Parathyroid adenoma (tissue), 2 donors: ENCODE measurements at regions not wholly inside any gene's neighbourhood (a gene's known extent, or its start where the extent isn't known, plus 50 kb on each side); places are given as distances from the start of the nearest gene placed in this dataset.

Experiments
- H2AFZ ChIP-seq: fragments of 300-600 bp; sonication (generic); one replicate; pipeline ENCODE4 v1.7.0; 2017; ENCODE audit warnings: antibody characterized with exemption, mild to moderate bottlenecking
- H3K27ac ChIP-seq: fragments of 300-600 bp; sonication (generic); one replicate; pipeline ENCODE4 v1.7.0; 2017
- H3K27me3 ChIP-seq: fragments of 300-600 bp; sonication (generic); one replicate; pipeline ENCODE4 v1.7.0; 2017; ENCODE audit warnings: low read length; ENCODE audit not compliant: control insufficient read depth, insufficient read depth
- H3K36me3 ChIP-seq: fragments of 300-600 bp; sonication (generic); one replicate; pipeline ENCODE4 v1.7.0; 2017; ENCODE audit warnings: low read length; ENCODE audit not compliant: control insufficient read depth, insufficient read depth
- H3K4me1 ChIP-seq: fragments of 300-600 bp; sonication (generic); one replicate; pipeline ENCODE4 v1.7.0; 2017; ENCODE audit warnings: control low read depth
- H3K4me2 ChIP-seq: fragments of 300-600 bp; sonication (generic); one replicate; pipeline ENCODE4 v1.7.0; 2017; ENCODE audit warnings: low read length
- H3K4me3 ChIP-seq: fragments of 300-600 bp; sonication (generic); one replicate; pipeline ENCODE4 v1.7.0; 2017; ENCODE audit warnings: low read depth, low read length
- H3K79me2 ChIP-seq: fragments of 300-600 bp; sonication (generic); one replicate; pipeline ENCODE4 v1.7.0; 2017; ENCODE audit warnings: control low read depth
- H3K9ac ChIP-seq: fragments of 300-600 bp; sonication (generic); one replicate; pipeline ENCODE4 v1.7.0; 2017; ENCODE audit warnings: mild to moderate bottlenecking
- H3K9me3 ChIP-seq: fragments of 300-600 bp; sonication (generic); one replicate; pipeline ENCODE4 v1.7.0; 2017; ENCODE audit warnings: low read length; ENCODE audit not compliant: control insufficient read depth
- TF ChIP-seq, protein P1 (sequence below): fragments of 300-600 bp; sonication (generic); IDR thresholded peaks from one replicate; pipeline ENCODE4 v1.7.0; 2017; ENCODE audit warnings: antibody characterized with exemption, mild to moderate bottlenecking
- donor health status: primary hyperparathyroidism.

DNA sequence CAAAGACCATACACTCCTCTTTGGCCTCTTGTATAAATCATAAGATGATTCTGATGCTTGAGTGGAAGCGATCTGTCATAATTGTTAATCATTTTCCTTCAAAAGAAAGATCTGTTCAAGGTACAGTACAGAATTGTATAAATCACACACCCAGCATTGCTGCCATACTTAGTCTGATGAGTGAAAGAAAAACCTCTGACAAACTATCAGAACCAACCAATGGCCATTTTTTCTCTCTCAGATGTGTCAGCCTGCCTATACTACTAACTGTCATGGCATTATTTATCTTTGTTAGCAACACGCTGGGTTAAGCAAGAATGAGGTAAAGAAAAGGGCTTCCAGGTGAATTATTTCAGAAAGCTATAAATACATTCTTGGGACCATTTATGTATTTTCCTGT is 1112.7 kb upstream of the TENM4 start:
- H2AFZ ChIP-seq = no peak overlapping the region
- H3K4me2 ChIP-seq = no peak overlapping the region
- no peaks in the 10 kb centered on the region for H3K36me3 ChIP-seq
- no peak overlapping the region for H3K4me3 ChIP-seq
- TF ChIP-seq, protein P1, sequence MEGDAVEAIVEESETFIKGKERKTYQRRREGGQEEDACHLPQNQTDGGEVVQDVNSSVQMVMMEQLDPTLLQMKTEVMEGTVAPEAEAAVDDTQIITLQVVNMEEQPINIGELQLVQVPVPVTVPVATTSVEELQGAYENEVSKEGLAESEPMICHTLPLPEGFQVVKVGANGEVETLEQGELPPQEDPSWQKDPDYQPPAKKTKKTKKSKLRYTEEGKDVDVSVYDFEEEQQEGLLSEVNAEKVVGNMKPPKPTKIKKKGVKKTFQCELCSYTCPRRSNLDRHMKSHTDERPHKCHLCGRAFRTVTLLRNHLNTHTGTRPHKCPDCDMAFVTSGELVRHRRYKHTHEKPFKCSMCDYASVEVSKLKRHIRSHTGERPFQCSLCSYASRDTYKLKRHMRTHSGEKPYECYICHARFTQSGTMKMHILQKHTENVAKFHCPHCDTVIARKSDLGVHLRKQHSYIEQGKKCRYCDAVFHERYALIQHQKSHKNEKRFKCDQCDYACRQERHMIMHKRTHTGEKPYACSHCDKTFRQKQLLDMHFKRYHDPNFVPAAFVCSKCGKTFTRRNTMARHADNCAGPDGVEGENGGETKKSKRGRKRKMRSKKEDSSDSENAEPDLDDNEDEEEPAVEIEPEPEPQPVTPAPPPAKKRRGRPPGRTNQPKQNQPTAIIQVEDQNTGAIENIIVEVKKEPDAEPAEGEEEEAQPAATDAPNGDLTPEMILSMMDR = no peak
- no peaks in the 10 kb centered on the region for H3K4me1 ChIP-seq
- H3K79me2 ChIP-seq = no peaks in the 10 kb centered on the region
- no peaks in the 10 kb centered on the region for H3K9me3 ChIP-seq
- H3K9ac ChIP-seq = no peak overlapping the region
- no peaks in the 10 kb centered on the region for H3K27me3 ChIP-seq
- H3K27ac ChIP-seq = no peak overlapping the region

DNA sequence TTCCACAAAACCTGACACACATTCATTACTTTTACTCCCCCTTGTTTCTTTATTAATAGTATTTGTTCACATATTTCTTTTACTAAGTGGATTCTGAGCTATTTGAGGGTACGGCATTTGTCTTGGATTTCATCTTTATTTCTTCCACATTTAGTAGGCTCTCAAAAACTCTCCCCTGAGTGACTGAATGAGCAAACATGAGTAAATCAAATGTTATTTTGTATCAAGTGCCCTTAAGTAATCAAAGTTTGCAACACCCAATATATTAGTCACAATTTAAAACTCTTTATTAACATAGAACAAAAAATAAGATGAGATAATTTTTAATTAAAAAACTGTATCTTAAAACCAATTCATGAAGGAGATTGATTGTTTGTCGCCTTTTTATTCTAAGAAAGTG is 1101.9 kb upstream of the TENM4 start:
- Histone ChIP-seq H3K36me3 (no peaks in the 10 kb centered on the region), H3K4me2 (no peak overlapping the region), H2AFZ (no peak overlapping the region), H3K4me3 (no peak overlapping the region), H3K27me3 (no peaks in the 10 kb centered on the region), H3K4me1 (no peaks in the 10 kb centered on the region), H3K27ac (no peak overlapping the region), H3K9ac (no peak overlapping the region), H3K79me2 (no peaks in the 10 kb centered on the region), H3K9me3 (no peaks in the 10 kb centered on the region)
- TF ChIP-seq, protein P1 = no peak

DNA sequence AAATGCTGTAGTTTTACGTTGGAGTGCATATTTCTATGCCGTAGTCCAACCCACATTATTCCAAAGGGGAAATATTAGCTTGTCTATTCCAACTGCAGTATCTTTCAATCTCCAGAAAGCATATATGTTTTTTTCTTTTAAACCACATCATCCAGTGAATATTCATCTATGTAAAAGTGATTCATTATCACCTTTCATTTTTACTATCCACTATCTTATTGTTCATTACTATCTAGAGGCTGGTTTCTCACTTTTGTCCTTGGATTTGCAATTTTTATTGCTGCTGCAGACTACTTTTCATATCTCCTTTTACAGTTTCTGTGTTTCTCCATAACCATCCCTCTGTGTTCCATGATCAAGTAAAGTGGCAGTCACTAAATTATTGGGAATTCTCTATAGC is 1097.2 kb upstream of the TENM4 start:
- no peaks in the 10 kb centered on the region for H3K27me3 ChIP-seq
- no peak overlapping the region for H3K4me2 ChIP-seq
- no peaks in the 10 kb centered on the region for H3K4me1 ChIP-seq
- no peaks in the 10 kb centered on the region for H3K79me2 ChIP-seq
- H2AFZ ChIP-seq = no peak overlapping the region
- H3K4me3 ChIP-seq = no peak overlapping the region
- TF ChIP-seq, protein P1 = no peak
- no peak overlapping the region for H3K9ac ChIP-seq
- H3K27ac ChIP-seq = no peak overlapping the region
- no peaks in the 10 kb centered on the region for H3K36me3 ChIP-seq
- no peaks in the 10 kb centered on the region for H3K9me3 ChIP-seq

DNA sequence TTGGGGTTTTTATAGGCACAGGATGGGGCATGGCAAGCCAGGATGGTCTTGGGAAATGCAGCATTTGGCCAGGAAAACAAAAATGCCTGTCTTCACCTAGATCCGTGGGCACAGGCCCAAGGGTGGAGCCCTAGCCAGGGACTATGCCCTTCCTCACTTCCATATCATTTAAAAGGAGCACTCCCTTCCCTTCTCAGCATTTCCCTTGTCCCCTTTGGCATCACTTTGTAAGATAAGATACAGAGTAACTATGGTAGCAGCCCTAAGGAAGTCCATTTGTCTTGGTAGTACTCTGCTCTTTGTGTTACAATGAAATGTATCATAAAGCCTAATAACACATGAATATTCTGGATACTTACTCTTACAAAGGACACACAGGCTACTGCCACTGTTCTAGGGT is 1092.6 kb upstream of the TENM4 start:
- Histone ChIP-seq H3K9me3 (no peaks in the 10 kb centered on the region), H3K4me2 (no peak overlapping the region), H3K27me3 (no peaks in the 10 kb centered on the region), H3K4me1 (no peaks in the 10 kb centered on the region), H3K36me3 (no peaks in the 10 kb centered on the region), H3K79me2 (no peaks in the 10 kb centered on the region), H3K4me3 (no peak overlapping the region), H3K27ac (no peak overlapping the region), H3K9ac (no peak overlapping the region), H2AFZ (no peak overlapping the region)
- TF ChIP-seq, protein P1 = no peak

DNA sequence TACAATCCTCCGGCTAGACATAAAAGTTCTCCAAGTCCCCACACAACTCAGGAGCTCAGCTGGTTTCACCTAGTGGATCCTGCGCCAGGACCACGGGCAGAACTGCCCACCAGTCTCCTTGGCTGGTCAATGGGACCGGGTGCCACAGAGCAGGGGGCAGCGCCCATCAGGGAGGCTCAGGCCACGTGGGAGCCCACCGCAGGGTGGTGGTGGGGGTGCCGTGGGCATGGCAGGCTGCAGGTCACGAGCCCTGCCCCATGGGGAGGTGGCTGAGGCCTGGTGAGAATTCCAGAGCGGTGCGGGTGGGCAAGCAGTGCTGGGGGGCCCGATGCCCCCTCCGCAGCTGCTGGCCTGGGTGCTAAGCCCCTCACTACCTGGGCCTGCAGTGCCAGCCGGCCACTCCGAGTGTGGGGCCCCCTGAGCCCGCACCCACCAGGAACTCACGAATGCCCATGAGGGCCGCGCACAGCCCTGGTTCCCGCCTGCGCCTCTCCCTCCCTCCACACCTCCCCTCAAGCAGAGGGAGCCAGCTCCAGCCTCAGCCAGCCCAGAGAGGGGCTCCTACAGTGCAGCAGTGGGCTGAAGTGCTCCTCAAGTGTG is 1091.9 kb upstream of the TENM4 start:
- no peak overlapping the region for H2AFZ ChIP-seq
- no peak overlapping the region for H3K4me3 ChIP-seq
- no peak overlapping the region for H3K9ac ChIP-seq
- H3K9me3 ChIP-seq = no peaks in the 10 kb centered on the region
- H3K79me2 ChIP-seq = no peaks in the 10 kb centered on the region
- no peak overlapping the region for H3K4me2 ChIP-seq
- H3K27me3 ChIP-seq = no peaks in the 10 kb centered on the region
- H3K27ac ChIP-seq = no peak overlapping the region
- TF ChIP-seq, protein P1 = no peak
- H3K36me3 ChIP-seq = no peaks in the 10 kb centered on the region
- no peaks in the 10 kb centered on the region for H3K4me1 ChIP-seq
